ENCODE measurements at regions not wholly inside any gene's neighbourhood (a gene's known extent, or its start where the extent isn't known, plus 50 kb on each side); places are given as distances from the start of the nearest gene placed in this dataset.
"Not testable (repeated sequence)": the region's sequence is repeated elsewhere in the genome, so short reads cannot be mapped to it uniquely, and the experiment has no call there.

- TF ChIP-seq CTCF (IDR thresholded peaks at IDR 0.05 in 2 of 3, conservative IDR thresholded peaks at IDR 0.05 in 1 of 3; ENCODE audit: borderline replicate concordance in 1 of 3, insufficient read depth in 1 of 3, low read depth in 2 of 3, low read length in 2 of 3); FOSL1 (IDR thresholded peaks at IDR 0.05; ENCODE audit: low read depth); POLR2AphosphoS5 (IDR thresholded peaks at IDR 0.05; ENCODE audit: low read depth, low read length); CEBPB (IDR thresholded peaks at IDR 0.05; ENCODE audit: low read depth); POLR2A (IDR thresholded peaks at IDR 0.05; ENCODE audit: borderline replicate concordance, extremely low read depth, insufficient read depth, insufficient read length); SIN3A (IDR thresholded peaks at IDR 0.05; ENCODE audit: low read depth); MAX (IDR thresholded peaks at IDR 0.05); EZH2 (IDR thresholded peaks at IDR 0.05); ZBTB33 (IDR thresholded peaks at IDR 0.05; ENCODE audit: extremely low read depth, insufficient replicate concordance, low read length): not testable (repeated sequence)
- TF ChIP-seq, protein P1, sequence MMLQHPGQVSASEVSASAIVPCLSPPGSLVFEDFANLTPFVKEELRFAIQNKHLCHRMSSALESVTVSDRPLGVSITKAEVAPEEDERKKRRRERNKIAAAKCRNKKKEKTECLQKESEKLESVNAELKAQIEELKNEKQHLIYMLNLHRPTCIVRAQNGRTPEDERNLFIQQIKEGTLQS (IDR thresholded peaks at IDR 0.05): not testable (repeated sequence)
Measured at GRCh38 chr6:23821141-23821540, 304.9 kb upstream of the NRSN1 start.
